ENCODE measurements at regions not wholly inside any gene's neighbourhood (a gene's known extent, or its start where the extent isn't known, plus 50 kb on each side); places are given as distances from the start of the nearest gene placed in this dataset.

GRCh38 chr10:117638664-117639200 lies 96.2 kb downstream of the EMX2 start:
- DNase-seq, result no peak

GRCh38 chr10:117640406-117640805 lies 97.9 kb downstream of the EMX2 start:
- no peak for DNase-seq

- no peak for DNase-seq
Measured at GRCh38 chr10:117646718-117647117, 104.2 kb downstream of the EMX2 start.

- no peak for DNase-seq
Measured at GRCh38 chr10:117647306-117647705, 104.8 kb downstream of the EMX2 start.

- no peak for DNase-seq
Measured at GRCh38 chr10:117651121-117651520, 108.6 kb downstream of the EMX2 start.

- DNase-seq, result no peak
Measured at GRCh38 chr10:117652228-117653169, 110.0 kb downstream of the EMX2 start.

GRCh38 chr10:117653170-117653515 lies 110.6 kb downstream of the EMX2 start:
- peak in 1 of 2 experiments; percentile 5 for DNase-seq

- DNase-seq, result no peak
Measured at GRCh38 chr10:117654105-117654504, 111.6 kb downstream of the EMX2 start.

- DNase-seq, result no peak
Measured at GRCh38 chr10:117656385-117657367, 114.1 kb downstream of the EMX2 start.

- no peak for DNase-seq
Measured at GRCh38 chr10:117661316-117661715, 118.8 kb downstream of the EMX2 start.

GRCh38 chr10:117662126-117662525 lies 119.6 kb downstream of the EMX2 start:
- DNase-seq, result no peak

GRCh38 chr10:117662751-117663540 lies 120.4 kb downstream of the EMX2 start:
- no peak for DNase-seq

- DNase-seq, result no peak
Measured at GRCh38 chr10:117663750-117664149, 121.2 kb downstream of the EMX2 start.

- no peak for DNase-seq
Measured at GRCh38 chr10:117664288-117664687, 121.7 kb downstream of the EMX2 start.

- DNase-seq, result no peak
Measured at GRCh38 chr10:117666166-117666565, 123.6 kb downstream of the EMX2 start.

- DNase-seq, result no peak
Measured at GRCh38 chr10:117666965-117667364, 124.4 kb downstream of the EMX2 start.

- DNase-seq, result no peak
Measured at GRCh38 chr10:117667831-117668230, 125.3 kb downstream of the EMX2 start.

GRCh38 chr10:117668327-117669008 lies 125.9 kb downstream of the EMX2 start:
- no peak for DNase-seq

- no peak for DNase-seq
Measured at GRCh38 chr10:117669122-117669521, 126.6 kb downstream of the EMX2 start.

- no peak for DNase-seq
Measured at GRCh38 chr10:117670116-117670904, 127.8 kb downstream of the EMX2 start.
